GM19372 (cell line): ENCODE measurements at regions not wholly inside any gene's neighbourhood (a gene's known extent, or its start where the extent isn't known, plus 50 kb on each side); places are given as distances from the start of the nearest gene placed in this dataset.

ENCODE experiments used
- ATAC-seq: cut with Tn5 transposase; IDR thresholded peaks from one replicate; pipeline ENCODE4 v1.9.1; 2021; ENCODE audit warnings: mild to moderate bottlenecking, low read depth, moderate library complexity; ENCODE audit not compliant: unreplicated experiment

- no peak for ATAC-seq
These were observed 664.1 kb upstream of the CAMK1G start for GRCh38 chr1:208919371-208919770.

GRCh38 chr1:208921259-208921658, 662.3 kb upstream of the CAMK1G start:
- no peak for ATAC-seq

- ATAC-seq: no peak
These were observed 660.1 kb upstream of the CAMK1G start for GRCh38 chr1:208923456-208923855.

GRCh38 chr1:208923946-208924720, 659.4 kb upstream of the CAMK1G start:
- no peak for ATAC-seq

GRCh38 chr1:208924928-208925327, 658.6 kb upstream of the CAMK1G start:
- no peak for ATAC-seq

- no peak for ATAC-seq
These were observed 655.0 kb upstream of the CAMK1G start for GRCh38 chr1:208928349-208929010.

- ATAC-seq: no peak
These were observed 653.9 kb upstream of the CAMK1G start for GRCh38 chr1:208929575-208929974.

GRCh38 chr1:208931936-208932335, 651.6 kb upstream of the CAMK1G start:
- no peak for ATAC-seq

GRCh38 chr1:208933984-208934525, 649.5 kb upstream of the CAMK1G start:
- ATAC-seq: no peak

- no peak for ATAC-seq
These were observed 648.6 kb upstream of the CAMK1G start for GRCh38 chr1:208934933-208935332.

- ATAC-seq: no peak
These were observed 647.9 kb upstream of the CAMK1G start for GRCh38 chr1:208935517-208936187.

GRCh38 chr1:208939537-208940085, 643.9 kb upstream of the CAMK1G start:
- no peak for ATAC-seq

GRCh38 chr1:208942394-208943130, 641.0 kb upstream of the CAMK1G start:
- ATAC-seq: no peak

- ATAC-seq: no peak
These were observed 640.2 kb upstream of the CAMK1G start for GRCh38 chr1:208943291-208943690.

- ATAC-seq: no peak
These were observed 638.5 kb upstream of the CAMK1G start for GRCh38 chr1:208944981-208945451.

GRCh38 chr1:208950206-208950605, 633.3 kb upstream of the CAMK1G start:
- ATAC-seq: no peak

GRCh38 chr1:208951026-208951525, 632.4 kb upstream of the CAMK1G start:
- no peak for ATAC-seq

GRCh38 chr1:208951908-208952307, 631.6 kb upstream of the CAMK1G start:
- ATAC-seq: no peak

- no peak for ATAC-seq
These were observed 620.6 kb upstream of the CAMK1G start for GRCh38 chr1:208962867-208963266.

GRCh38 chr1:208965351-208965750, 618.2 kb upstream of the CAMK1G start:
- ATAC-seq: no peak
